Mucosa of descending colon (tissue), 3 donors: ENCODE measurements at regions not wholly inside any gene's neighbourhood (a gene's known extent, or its start where the extent isn't known, plus 50 kb on each side); places are given as distances from the start of the nearest gene placed in this dataset.

Source experiments
- ATAC-seq: fragments of 200-7000 bp; cut with Tn5 transposase; one replicate; pipeline ENCODE4 v1.9.1; 2020; ENCODE audit warnings: mild to moderate bottlenecking, moderate library complexity
- DNase-seq, 3 donors: peaks; one replicate each; pipeline ENCODE4 v3.0.0-alpha.2; 2020
- H3K36me3 ChIP-seq: fragments of 200-600 bp; one replicate; pipeline ENCODE4 v1.8.0; 2021; ENCODE audit warnings: low read depth, mild to moderate bottlenecking
- H3K4me1 ChIP-seq: fragments of 200-600 bp; one replicate; pipeline ENCODE4 v1.8.0; 2021; ENCODE audit warnings: low read depth, mild to moderate bottlenecking
- H3K4me3 ChIP-seq: fragments of 200-600 bp; one replicate; pipeline ENCODE4 v1.8.0; 2021; ENCODE audit warnings: mild to moderate bottlenecking
- H3K9me3 ChIP-seq: fragments of 200-600 bp; one replicate; pipeline ENCODE4 v1.8.0; 2021; ENCODE audit warnings: mild to moderate bottlenecking
- CTCF ChIP-seq: fragments of 200-600 bp; IDR thresholded peaks from one replicate; pipeline ENCODE4 v1.8.0; 2022; ENCODE audit warnings: antibody characterized with exemption, mild to moderate bottlenecking
- intact Hi-C, 2 donors: fragments of 100-400 bp; cut with DNase I in 1 of 2; cut with micrococcal nuclease in 1 of 2; formaldehyde crosslinking; loops; one replicate each; pipeline versions ENCODE4 v1.11.0 to v1.11.1; 2022; cut with DNase I, micrococcal nuclease
- donor health status: DM: no; HTN: no; CAD: no; lungs with moderate emphysema.
- donor health status: DM: no; HTN: no; CAD: no.
- donor health status: DM: no; HTN: yes; CAD: no.

DNA sequence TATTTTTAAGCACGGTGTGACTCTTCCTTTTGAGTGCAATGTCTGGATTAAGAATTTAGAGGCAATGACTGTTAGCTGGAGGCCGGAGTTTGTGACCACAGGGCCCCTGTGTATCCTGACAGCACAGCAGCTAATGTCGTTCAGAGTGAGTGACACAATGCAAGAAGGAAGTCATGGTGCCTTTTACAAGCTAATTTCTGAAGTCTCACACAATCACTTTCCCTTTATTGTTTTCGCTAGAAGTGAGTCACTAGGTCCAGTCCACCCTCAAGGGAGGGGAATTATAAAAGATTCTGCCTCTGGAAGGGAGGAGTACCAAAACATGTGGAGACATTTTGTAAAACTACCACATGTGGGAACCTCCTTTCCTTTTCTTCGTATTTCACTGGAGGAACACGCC lies 185.5 kb upstream of the FGF10 start:
- no peak for TF ChIP-seq CTCF
- intact Hi-C loops = no loop called here
- peaks cover 36% of the 10 kb centered on the region for H3K9me3 ChIP-seq
- H3K4me3 ChIP-seq = no peak overlapping the region
- no peaks in the 10 kb centered on the region for H3K36me3 ChIP-seq
- no peaks in the 10 kb centered on the region for H3K4me1 ChIP-seq
- no peak for ATAC-seq
- no peak for DNase-seq

DNA sequence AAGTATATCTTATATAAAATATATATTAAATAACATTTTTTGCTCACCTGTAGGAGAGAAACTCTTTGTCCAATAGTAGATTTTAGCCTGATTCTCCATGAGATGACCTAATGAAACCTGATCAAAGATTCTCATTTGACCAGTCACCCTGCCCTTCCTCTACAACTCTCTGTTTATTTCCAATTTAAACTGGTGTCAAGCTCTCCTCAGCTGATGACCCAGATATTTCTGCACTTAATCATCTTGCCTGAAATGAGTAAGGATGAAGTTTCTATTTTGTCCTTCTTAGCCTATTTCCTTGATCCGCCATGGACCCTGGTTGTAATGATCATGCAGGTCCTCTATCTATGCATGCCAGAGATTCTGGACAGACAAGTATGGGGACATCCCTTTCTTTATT lies 179.3 kb upstream of the FGF10 start:
- DNase-seq = no peak
- Histone ChIP-seq H3K4me3 (no peak overlapping the region), H3K36me3 (no peaks in the 10 kb centered on the region), H3K4me1 (no peaks in the 10 kb centered on the region), H3K9me3 (peaks cover 41% of the 10 kb centered on the region)
- no peak for ATAC-seq
- TF ChIP-seq CTCF = no peak
- intact Hi-C loops = no loop called here

- Histone ChIP-seq H3K4me3 (no peak overlapping the region), H3K9me3 (peaks cover 31% of the 10 kb centered on the region), H3K4me1 (no peaks in the 10 kb centered on the region), H3K36me3 (no peaks in the 10 kb centered on the region)
- TF ChIP-seq CTCF = no peak
- intact Hi-C loops = no loop called here
- ATAC-seq = no peak
- no peak for DNase-seq
These were observed 176.7 kb upstream of the FGF10 start for GRCh38 chr5:44565902-44566301.

DNA sequence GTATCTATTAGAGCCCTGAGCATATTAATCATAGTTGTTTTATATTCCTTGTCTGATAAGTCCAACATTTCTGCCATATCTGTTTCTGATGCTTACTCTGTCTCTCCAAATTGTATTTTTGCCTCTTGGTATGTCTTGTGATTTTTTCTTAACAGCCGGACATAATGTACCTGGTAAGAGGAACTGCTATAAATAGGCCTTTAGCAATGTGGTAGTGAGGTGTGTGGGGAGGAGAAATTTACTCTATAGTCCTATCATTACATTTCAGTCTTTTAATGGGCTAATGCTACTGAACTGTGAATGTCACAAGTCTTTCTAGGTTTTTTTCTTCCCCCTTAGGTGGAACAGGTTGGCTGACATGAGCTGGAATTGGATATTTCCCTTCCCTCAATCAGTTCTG lies 176.1 kb upstream of the FGF10 start:
- intact Hi-C loops = no loop called here
- Histone ChIP-seq H3K4me3 (no peak overlapping the region), H3K9me3 (peaks cover 26% of the 10 kb centered on the region), H3K4me1 (no peaks in the 10 kb centered on the region), H3K36me3 (no peaks in the 10 kb centered on the region)
- TF ChIP-seq CTCF = no peak
- DNase-seq = no peak
- ATAC-seq = no peak

DNA sequence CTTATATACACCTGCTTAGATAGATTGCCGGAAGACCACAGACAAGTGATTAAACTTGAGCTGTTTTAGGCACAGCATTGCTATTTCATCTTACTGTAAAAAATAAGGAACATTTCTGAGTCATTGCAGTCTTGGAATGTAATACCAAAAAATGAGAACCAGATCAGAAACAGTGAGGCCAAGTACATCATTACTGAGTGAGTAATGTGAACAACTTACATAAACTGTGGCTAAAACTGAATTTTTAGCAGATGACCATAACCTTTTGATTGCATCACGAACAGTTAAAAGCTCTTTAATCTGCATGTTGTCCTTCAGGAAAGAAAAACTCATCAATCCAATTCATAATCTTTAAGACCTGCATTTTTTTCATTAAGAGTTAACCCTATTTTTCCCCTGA lies 157.1 kb upstream of the FGF10 start:
- H3K9me3 ChIP-seq = peaks cover 20% of the 10 kb centered on the region
- ATAC-seq (peak; percentile 28), DNase-seq (no peak)
- H3K4me3 ChIP-seq = no peak overlapping the region
- TF ChIP-seq CTCF = no peak
- intact Hi-C loops = no loop called here
- no peaks in the 10 kb centered on the region for H3K36me3 ChIP-seq
- no peaks in the 10 kb centered on the region for H3K4me1 ChIP-seq

DNA sequence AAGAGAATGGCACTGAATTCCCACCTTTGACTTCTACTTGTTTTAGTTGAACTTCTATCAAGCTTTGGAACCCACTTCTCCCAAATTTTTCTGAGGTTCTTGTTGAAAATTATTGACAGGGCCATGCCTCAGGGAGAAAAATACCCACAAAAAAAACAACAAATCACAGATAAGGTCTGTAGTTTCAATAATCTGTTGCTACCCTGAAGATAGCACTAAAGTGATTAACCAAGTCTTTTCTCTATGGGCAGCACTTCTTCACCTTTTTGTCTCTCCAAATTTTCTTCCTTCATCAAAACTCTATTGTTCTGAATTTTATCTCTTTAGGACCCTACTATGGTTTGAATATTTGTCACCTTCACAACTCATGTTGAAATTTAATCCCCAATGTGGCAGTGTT lies 154.3 kb upstream of the FGF10 start:
- ATAC-seq (no peak), DNase-seq (no peak)
- H3K4me1 ChIP-seq = no peaks in the 10 kb centered on the region
- peaks cover 14% of the 10 kb centered on the region for H3K9me3 ChIP-seq
- intact Hi-C loops = no loop called here
- no peak overlapping the region for H3K4me3 ChIP-seq
- TF ChIP-seq CTCF = no peak
- no peaks in the 10 kb centered on the region for H3K36me3 ChIP-seq
